Stimulated activated CD4-positive, alpha-beta T cell treated with anti-CD3 and anti-CD28 coated beads, Interleukin-15, amount 100 ng/mL, for 48 hours (primary cell): ENCODE measurements at regions not wholly inside any gene's neighbourhood (a gene's known extent, or its start where the extent isn't known, plus 50 kb on each side); places are given as distances from the start of the nearest gene placed in this dataset.
"Not testable (repeated sequence)": the region's sequence is repeated elsewhere in the genome, so short reads cannot be mapped to it uniquely, and the experiment has no call there.

Source experiments
- DNase-seq, 2 donors: peaks; one replicate each; pipeline ENCODE4 v3.0.0-alpha.2; 2020; ENCODE audit warnings: low read depth in 2 of 2

DNA sequence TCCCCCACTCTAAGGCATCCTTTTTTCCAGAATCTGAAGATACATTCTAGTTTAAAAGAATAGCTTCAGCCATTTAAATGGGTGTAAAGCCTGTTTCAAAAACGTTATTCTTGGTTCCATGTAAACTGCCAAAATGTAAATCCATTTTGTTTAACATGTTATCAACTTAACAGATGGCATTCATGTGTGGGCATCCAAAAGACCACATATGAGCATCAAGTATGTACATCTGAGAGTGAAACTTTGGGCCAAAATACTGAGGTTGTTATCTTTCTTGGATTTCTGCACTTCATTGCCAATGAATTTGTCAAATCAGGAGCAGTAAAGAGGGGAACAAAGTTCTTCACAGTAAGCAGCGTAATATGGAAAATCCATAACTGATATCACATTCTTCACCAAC, 395.4 kb downstream of the ZNF804A start:
- DNase-seq, result no peak

GRCh38 chr2:185006481-185006880, 408.2 kb downstream of the ZNF804A start:
- no peak for DNase-seq

- no peak for DNase-seq
These were observed 414.3 kb downstream of the ZNF804A start for GRCh38 chr2:185012643-185013042.

- DNase-seq, result no peak
These were observed 415.7 kb downstream of the ZNF804A start for GRCh38 chr2:185014076-185014475.

- not testable (repeated sequence) for DNase-seq
These were observed 427.6 kb downstream of the ZNF804A start for GRCh38 chr2:185025891-185026290.

DNA sequence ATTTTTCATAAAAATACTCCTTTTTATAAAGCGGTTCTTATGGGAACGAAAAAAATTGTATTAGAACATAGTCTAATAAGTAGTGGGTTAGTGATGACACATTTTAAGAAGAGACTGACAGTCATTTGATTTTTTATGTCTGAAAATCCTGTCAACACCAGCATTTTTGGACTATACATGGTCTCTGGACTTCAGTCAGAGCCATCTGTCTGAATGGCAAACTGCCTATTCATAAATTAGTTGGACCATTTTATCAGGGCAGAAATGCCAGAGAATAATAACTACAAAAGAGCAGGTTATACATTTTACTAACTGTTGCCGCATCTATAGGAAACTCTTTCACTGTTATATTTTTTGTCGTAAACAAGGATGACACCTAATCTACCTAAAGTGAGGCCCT, 437.6 kb downstream of the ZNF804A start:
- no peak for DNase-seq

- no peak for DNase-seq
These were observed 446.1 kb downstream of the ZNF804A start for GRCh38 chr2:185044323-185044874.

- DNase-seq, result no peak
These were observed 452.5 kb downstream of the ZNF804A start for GRCh38 chr2:185050804-185051203.

DNA sequence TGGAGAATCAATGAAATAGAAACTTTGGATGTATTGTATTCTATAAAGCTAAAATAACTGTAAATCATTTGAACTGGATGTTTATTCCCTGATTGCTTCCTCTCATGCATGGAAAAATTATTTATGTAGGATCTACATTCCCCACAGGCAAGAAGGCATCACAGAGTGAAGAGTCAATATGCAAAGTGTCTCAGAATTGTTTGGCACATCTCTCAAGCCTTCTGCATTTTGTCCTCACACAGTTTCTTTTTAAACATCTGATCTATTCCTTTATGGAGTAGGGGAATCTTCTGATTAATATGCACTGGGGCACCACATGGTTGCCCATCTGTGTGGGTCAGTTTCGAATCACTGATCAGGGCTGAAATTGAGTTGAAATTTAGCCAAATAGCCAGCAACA, 465.4 kb downstream of the ZNF804A start:
- no peak for DNase-seq

- no peak for DNase-seq
These were observed 467.8 kb downstream of the ZNF804A start for GRCh38 chr2:185066128-185066527.

GRCh38 chr2:185069107-185069506, 470.8 kb downstream of the ZNF804A start:
- no peak for DNase-seq

- DNase-seq, result no peak
These were observed 475.8 kb downstream of the ZNF804A start for GRCh38 chr2:185074156-185074555.

DNA sequence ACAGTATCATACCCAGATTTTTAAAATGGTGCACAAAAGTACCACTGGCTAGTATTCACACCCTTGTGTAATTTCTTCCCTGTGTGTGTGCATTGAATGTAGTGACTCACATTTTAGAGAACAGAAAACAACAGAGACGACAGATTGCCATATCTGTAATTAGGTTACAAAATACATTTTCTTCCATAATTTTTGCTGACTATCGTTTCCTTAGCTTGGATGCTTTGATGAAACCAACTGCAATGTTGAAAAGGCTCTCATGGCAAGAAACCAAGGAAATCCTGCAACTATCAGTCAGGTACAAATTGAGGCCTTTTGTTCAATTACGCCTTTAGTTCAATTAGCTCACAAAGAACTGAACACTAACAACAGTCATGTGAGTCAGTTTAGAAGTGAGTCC, 484.4 kb downstream of the ZNF804A start:
- DNase-seq, result no peak

- no peak for DNase-seq
These were observed 510.3 kb downstream of the ZNF804A start for GRCh38 chr2:185108588-185108987.

DNA sequence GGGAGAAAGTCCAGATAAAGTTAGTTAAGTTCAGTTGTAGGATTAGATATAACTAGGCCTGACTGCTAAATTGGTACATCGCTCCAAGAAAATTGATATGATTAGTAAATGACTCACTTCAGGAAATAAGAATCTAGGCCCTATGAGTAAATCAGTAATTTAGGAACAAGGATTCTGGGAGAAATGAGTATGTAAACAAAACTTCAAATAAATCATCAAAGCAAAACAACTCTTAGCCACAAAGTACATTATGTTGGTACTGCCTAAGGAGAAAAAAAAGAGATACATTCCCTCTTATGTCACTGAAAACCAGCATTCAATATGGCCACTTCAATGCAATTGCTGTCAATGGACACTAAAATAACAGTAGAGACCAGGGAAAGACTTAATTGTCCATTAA, 529.1 kb downstream of the ZNF804A start:
- no peak for DNase-seq

GRCh38 chr2:185128346-185128745, 530.0 kb downstream of the ZNF804A start:
- no peak for DNase-seq

- no peak for DNase-seq
These were observed 530.7 kb downstream of the ZNF804A start for GRCh38 chr2:185128996-185129395.

DNA sequence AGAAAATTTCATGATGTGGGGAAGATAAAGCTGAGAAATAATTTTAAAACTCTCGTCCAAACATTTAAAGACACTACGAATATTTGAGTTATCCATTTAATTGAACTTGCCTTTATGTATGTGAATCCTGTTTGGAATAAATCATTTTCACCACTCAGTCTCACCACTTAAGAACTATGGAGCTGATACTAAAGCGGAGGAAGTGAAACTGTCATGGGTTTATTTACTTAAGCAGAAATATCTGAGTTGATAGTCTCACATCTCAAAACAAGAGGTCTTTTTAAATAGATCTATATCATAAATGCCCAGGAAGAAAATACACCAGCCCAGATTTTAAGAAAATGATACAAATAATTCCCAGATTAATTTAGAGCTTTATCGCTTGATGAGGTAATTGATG, 532.4 kb downstream of the ZNF804A start:
- DNase-seq, result no peak

DNA sequence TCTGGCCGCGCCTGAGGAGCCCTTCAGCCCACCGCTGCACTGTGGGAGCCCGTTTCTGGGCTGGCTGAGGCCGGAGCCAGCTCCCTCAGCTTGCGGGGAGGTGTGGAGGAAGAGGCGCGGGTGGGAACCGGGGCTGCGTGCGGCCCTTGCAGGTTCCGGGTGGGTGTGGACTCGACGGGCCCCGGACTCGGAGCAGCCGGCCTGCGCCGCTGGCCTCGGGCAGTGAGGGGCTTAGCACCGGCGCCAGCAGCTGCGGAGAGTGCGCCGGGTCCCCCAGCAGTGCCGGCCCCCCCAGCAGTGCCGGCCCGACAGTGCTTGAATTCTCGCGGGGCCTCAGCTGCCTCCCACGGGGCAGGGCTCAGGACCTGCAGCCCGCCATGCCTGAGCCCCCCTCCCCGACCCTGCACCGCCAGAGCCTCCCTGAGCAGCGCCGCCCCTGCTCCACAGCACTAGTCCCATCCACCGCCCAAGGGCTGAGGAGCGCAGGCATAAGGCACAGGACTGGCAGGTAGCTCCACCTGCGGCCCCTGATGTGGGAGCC, 534.2 kb downstream of the ZNF804A start:
- no peak for DNase-seq

- DNase-seq, result no peak
These were observed 539.4 kb downstream of the ZNF804A start for GRCh38 chr2:185137700-185138099.

GRCh38 chr2:185142677-185143076, 544.3 kb downstream of the ZNF804A start:
- DNase-seq, result no peak

GRCh38 chr2:185144159-185144919, 546.0 kb downstream of the ZNF804A start:
- DNase-seq, result no peak

GRCh38 chr2:185145316-185146121, 547.2 kb downstream of the ZNF804A start:
- DNase-seq, result no peak
